ENCODE measurements at regions not wholly inside any gene's neighbourhood (a gene's known extent, or its start where the extent isn't known, plus 50 kb on each side); places are given as distances from the start of the nearest gene placed in this dataset.

DNA sequence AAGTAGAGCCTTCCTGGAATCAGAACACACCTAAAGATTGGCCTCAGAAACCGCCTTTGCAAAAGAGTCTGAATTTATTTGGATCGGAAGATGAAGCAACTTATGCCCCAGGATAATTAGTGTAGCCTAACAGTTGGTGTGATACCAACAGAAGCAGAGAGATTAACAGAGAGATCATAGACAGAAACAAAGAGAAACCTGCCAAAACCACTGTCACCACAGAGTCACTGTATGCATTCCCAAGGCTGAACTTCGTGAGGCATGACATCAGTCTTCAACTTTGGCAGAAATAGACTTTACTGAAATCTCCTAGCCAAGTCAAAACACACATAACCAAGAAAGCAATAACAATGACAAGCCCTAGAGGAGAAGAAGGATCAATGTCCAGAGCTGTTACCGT is 361.8 kb downstream of the ELAVL2 start:
- no peak for DNase-seq

DNA sequence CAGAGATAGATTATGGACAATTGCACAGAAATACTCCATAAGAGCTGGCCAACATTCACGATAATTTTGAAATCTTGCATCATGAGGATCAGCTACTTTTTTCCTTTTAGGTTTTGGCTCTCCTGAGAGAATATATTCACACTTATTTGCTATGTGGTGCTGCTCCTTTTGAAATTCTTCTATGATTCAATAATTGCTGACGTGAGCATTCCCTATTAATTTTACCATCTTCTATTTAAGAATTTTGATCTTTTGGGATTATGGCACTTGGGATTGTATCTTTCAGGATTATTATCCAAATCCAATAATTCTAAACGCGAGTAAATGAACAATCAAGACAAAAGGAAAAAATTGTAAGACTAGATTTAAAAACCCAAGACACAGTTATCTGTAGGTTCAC is 358.8 kb downstream of the ELAVL2 start:
- no peak for DNase-seq

DNA sequence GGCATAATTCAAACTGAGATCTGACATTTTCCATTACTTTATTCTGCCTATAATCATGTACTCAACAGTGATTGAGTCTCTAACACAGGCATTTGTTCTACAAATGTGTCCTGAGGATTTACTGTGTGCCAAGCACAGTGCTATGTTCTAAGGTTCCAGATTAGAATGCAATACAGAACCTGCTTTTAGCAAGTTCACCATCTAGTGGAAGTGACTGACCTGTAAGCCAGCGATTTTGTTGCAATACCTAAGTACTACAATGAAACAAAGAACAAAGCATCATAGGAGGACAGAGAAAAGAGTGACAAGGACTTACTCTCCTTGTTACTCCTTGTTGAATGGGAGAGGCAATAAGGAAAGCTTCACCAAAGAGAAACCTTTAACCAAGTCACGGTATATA is 348.1 kb downstream of the ELAVL2 start:
- no peak for DNase-seq

DNA sequence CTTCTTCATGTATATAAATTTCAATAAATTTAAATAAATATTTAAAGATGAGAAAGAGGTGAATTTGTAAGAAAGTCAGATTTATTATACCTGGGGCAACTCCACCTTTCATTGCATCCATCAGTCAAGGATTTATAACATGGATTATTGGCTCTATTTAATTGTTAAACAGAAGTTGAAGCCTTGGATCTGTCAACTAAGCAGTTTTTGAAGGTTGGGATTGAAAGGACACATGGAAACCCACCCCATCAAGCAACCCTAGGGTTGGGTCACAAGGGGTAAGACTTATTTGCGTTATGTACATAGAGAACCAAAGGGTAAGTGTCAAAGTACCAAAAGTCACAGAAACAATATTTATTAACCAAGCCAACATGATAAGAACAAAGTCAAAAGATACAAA is 342.5 kb downstream of the ELAVL2 start:
- no peak for DNase-seq

DNA sequence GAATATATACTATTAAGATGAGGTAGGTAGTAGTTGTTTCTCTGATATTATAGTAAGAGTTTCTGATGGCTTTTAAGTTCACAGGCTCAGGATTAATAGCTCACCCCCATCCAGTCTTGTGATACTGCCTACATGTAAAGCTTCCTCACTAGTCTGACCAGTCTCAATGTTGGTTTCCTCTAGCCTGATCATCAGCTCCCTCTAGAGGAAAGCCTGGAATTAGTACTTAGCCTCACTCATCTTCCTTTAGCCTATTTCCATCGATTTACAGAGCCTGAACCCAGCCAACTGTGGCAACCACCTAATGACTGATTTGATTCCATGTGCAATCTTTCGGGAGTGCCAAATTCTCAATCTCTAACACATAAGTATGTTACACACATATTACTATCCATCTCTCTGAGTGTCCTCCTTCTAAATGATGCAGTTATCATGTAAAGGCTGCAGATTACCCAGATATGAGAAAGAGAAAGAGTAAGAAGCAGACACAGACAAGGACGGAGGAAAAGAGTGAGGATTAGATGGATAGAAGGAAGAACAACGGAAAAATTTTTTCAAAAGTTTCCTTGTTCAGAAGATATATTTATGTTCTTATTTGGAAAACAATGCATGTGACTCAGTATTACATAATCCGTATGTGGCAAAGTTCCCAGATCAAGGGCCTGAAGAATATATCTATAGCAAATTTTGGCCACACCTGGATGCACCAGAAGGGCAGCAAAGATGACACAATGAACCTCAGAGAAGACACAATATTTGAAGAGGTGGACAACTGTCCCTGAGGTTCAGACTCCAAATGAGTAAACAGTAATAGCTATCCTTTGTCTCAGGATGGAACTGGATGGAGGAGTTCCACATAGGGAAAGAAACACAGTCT is 333.7 kb downstream of the ELAVL2 start:
- DNase-seq = no peak

DNA sequence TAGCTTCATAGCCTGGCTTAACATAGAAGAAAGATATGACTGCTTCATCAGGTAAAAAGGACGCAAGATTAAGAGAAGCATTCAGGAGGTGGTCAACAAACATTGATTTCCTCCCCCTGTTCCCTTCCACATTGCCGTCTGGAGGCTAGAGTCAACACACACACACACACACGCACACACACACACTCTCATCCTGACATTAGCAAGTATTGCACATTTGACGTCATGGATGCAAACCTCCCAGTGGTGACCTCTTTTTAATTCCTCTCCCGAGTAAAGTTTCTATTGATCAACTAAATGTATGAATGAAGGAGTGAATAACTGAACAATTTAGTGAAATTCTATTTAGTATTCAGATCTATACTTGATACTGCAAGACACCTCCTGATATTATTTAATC is 332.8 kb downstream of the ELAVL2 start:
- DNase-seq = no peak

DNA sequence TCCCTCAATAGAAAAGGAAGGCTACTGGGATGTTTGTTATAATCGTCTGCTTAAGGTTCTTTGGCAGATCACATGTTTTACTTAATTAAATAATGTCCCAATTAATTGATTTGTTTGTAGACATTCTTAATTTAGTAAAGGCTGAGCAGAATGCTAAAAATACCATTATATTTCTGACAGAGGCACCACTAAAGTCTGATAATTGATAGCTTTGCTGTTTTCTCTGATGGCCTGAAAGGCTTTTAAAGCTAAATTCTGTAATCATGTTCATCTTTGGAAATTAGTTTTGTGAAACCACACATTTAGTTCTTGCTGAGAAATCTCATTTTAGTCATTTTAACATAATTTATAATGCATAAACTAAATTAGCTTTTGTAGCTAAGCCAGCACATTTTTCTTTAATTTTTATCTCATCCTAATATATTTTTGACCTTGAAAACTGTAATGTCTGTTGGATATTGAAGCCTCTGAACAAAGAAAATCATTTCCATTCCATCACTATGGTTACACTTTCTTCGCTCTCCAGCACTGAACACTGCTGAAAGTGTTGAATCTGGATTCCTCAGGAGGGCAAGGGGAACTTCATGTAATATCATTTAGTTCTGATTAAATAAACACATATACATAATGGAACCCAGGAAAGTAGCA is 329.4 kb downstream of the ELAVL2 start:
- no peak for DNase-seq

DNA sequence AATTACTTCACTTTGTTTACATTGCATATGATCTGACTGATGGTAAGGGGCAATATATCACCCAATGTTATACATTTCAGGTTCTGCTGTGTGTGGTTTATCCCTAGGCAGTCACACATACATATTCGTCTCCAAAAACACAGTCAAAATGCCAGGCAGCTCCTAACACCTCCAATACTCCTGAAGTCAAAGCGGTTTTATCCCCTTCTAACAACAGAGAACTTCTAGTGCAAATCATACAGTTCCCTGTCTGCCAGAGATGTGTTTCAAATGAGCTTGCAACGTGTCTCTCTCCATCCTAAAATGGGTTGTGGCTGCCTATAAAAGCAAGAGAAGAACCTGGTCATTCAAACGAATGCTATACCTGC is 328.9 kb downstream of the ELAVL2 start:
- no peak for DNase-seq

DNA sequence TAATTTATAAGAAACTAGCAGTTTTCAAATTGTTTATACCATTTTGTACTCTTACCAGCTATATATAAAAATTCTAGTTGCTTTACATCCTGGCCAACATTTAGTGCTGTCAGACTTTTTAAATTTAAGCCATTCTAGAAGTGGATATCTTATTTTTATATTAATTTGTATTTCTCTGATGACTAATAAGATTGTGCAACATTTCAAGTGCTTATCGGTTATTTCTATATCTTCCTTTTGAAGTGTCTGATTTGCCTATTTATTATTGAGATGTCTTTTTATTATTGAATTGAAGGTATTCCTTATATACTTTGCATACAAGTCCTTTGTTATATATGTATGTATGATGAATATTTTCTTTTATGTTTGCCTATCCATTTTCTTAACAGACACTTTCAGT is 324.0 kb downstream of the ELAVL2 start:
- no peak for DNase-seq

DNA sequence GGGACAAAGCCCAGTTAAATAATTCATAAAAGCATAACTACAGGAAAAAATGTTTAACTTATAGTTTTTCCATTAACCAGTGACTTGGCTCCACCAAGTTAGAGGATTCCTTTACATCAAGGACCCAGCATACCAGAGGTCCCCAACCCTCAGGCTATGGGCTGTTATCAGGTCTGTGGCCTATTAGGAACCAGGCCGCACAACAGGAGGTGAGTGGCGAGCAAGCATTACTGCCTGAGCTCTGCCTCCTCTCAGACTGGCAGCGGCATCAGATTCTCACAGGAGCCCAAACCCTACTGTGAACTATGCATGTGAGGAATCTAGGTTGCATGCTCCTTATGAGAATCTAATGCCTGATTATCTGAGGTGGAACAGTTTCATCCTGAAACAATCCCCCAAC is 303.1 kb downstream of the ELAVL2 start:
- DNase-seq = no peak

DNA sequence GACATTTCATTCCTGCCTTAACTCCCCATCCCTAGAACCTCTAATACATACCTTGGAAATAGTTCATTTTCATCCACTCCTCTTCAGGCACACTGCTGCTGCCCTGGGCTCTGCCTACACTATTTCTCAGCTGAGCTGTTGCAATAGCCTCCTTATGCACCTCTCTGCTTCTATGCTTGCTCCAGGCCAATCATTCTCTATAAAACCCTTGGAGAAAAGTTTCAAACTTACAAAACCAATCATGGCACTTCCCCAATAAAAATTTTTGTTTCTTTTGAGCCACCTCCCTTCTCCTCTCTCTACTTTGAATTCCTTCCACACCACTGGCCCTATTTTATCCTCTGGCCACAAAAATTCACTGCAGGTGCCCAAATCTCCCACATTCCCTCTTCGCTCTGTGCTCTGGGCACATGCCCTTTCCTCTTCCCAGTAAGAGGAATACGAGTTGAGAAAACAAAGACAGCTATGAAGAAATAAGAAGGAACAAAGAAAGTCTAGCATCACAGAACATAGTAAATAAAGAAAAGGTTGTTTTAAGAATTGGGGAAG is 301.4 kb downstream of the ELAVL2 start:
- no peak for DNase-seq

DNA sequence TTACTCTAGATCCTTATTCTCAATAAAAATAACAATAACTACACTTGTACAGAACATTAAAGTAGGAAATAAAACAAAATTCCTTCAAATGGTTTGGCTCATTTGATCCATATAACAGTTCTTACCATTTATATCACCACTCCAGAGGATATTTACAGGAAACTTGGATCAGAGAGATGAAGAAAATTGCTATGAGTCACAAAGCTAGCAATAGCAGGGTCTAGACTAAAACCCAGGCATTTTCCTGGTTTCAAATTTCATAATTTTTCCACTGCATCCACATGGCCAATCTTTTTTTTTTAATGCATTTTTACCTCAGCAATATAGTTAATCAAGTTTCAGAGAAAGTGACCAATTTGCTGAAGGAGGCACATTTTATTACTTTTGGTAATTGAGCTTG is 299.2 kb downstream of the ELAVL2 start:
- DNase-seq = no peak

DNA sequence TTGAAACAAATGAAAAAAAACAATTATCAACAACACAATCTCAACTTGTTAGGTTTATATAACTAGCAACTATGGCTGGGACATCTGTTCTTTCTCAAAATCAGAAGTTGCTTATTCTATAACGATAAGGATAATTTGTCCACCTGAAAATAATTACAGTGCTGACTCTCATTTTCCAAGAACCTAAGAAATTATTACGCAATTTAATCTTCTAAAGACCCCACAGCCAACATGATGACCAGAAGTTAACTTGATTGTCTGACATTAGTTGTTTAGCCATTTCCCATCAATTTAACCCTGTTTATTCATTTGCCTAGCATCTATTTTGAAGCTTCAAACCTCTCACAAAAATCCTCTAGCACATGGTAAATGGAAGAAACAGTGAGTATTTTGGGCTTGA is 293.8 kb downstream of the ELAVL2 start:
- DNase-seq = no peak

DNA sequence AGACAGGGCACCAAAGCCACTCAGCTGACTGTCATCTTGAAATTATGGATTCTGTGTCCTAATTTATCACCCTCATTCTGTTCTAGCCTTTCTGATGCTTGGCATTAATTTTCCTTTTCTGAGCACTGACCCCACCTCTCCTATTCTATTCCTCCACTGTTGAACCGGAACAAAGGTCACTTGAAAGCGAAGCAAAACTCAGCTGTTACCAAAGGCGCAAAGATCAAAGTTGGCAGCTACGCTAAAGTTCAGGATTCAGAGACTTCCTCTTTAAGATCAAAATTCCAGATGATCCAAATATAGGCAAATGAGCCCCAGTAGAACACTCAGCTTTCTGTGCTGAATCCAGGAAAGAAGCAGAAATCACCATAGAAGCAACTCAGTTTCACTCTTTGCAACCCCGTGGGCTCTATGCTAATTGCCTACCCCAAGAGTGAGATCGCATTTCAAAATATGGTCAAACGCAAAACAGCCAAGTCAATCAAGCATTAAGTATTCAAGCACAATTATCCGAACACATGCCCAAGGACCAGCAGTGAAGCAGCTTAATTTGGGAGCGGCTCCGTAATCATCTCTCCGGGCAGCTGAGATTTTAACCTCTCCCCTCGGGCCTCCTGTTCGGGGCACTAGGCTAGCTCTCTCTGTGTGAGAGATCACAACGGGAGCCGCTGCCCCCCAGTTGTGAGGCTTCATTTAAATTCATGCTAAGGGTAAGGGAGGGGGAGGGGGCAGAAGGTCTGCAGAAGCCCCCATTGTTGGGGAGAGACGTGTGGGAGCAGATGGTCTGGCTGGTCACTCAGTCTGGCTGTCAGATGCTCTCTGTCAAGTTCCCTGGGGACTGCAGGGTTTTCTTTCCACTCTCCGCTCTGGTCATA is 288.6 kb downstream of the ELAVL2 start:
- DNase-seq = no peak

DNA sequence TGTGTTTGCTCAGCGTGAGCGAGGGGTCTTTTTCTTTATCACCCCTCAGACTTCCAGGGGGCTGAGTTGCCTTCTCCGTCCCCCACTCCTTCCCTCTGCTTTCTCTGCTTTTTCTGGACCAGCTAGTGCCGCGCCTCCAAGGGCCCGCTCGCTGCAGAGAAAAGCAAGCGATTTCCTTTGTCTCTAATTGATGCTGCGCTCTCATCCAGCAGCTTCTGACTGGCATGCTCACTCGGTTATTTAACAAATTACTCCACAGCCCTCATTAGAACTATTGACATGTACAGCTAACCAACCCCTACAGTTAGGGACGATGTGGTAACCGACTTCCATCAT is 288.0 kb downstream of the ELAVL2 start:
- no peak for DNase-seq

DNA sequence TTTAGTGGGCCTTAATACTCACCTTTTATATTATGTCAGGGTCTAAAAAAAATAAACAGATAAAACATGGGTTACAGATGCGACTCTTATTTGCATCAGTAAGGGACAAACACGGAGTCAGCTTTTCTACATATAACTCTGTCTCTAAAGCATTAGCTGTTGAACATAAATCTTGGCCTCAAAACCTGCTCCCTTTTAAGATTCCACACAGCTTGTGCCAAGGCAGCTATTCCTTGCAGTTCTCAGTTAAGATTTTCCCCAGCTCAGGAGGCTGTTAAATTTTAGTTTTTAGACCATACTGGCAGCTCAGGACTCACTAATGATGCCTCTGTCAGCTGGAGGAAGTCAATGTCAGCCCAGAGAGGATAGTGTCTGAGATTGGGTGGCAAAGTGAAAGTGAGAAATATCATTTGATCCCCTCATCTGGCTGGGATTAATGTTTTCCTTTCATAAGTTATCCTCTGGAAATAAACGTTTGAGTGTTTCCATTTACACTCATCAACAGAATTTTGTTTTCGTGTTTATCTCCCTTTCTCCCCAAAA is 287.5 kb downstream of the ELAVL2 start:
- DNase-seq = no peak

DNA sequence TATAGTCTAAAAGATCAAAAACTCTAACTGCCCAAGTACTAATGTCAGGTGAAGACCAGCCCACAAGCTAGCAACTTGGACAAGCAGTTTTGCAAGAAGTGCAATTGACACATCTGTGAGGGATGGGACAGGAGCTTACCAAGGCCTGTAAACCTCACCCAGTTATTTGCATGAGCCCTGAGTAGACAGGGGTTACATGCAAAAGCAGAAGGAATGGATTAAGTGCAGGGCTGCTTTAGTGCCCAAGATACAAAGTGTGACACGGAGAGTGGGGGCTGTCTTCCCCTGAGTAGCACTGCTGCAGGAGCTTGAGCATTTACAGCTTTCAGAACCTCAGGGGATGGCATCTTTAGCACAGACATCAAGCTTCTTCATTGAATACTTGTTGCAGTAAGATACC is 286.7 kb downstream of the ELAVL2 start:
- no peak for DNase-seq

DNA sequence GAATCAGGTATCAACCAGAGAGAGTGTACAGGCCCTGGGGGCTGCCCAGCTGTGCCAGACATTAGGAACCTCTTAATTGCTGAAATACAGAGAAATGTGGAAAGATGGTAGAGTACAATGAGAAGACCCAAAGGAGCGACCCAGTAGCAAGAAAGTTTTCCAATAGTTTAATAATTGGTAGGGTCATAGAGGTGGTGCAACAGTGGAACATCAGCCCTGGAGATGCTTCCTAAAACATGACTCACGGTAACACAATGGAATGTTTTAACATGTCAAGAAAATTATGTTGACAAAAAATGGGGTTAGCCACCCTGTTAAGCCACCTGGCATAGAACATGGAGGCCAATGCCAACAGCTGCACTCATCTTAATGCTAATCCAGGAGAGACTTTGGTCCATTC is 284.1 kb downstream of the ELAVL2 start:
- DNase-seq = no peak

DNA sequence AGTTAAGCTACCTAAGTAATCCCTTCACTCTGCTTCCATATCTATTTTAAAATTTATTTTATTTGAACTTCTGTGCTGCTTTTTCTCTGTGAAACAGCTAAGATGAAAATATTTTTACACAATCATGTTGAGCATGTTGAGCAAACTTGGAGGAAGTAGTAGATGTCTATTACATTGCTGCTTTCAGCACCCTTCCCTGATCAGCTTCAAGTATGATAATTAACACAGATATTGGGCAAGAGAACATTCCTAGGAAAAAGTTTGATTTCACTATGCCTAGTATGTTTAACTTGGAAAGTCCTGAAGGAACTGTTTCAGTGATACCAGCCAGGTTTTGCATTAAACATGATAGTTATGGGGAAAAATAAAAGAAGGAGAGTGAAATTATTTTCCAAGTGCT is 283.6 kb downstream of the ELAVL2 start:
- no peak for DNase-seq

DNA sequence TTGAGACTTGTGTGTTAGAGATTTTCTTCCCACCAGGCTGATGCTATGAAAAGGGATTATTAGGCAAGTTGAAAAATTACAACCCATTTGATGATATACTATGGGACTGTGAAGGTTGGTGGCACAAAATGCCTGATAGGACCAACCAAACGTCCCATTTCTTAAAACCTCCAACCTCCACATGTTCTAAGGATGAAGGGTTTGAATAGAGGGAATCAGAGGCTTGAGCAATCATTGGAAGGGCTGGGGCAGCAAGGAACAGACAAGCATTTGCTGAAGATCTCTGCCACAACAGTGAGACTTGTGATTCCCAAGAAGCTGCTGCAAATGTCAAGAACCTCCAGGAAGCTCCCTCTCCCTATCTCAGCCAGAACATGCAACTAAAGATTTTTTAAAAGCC is 283.1 kb downstream of the ELAVL2 start:
- no peak for DNase-seq

DNA sequence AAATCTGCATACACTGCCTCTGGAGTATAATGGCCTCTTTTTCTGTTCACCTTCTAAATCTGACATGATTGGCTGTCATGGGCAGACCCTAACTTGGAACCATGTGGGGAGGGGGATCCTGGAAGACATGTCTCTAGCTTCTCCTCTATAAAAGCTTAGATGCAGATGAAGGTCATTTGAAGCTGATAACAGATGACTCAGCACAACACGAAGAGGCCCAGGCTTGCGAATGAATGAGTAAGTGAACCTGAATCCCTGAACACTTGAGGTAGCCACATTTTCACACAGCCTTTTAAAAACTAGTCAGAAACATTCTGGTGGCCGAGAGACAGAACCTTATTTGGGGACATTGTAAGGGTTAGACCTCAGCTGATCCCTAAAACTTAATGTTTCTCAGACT is 282.6 kb downstream of the ELAVL2 start:
- DNase-seq = no peak

DNA sequence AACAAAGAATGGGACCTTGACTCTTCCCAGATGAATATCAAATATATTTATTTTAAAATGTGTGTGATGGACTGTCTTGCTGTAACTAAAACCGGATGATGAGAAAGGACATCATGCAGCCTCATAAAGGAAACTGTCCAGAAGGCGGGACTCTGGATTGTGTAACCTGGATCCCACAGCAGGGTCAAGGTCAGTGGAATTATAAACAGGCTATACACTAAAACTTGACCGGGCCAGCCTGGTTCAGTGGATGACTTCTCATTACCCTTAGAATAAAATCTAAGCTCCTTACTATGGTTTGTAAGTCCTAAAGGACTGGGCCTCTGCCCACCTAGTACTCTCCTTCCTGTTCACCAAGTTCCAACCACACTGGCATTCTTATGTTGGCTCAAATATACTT is 280.3 kb downstream of the ELAVL2 start:
- no peak for DNase-seq

DNA sequence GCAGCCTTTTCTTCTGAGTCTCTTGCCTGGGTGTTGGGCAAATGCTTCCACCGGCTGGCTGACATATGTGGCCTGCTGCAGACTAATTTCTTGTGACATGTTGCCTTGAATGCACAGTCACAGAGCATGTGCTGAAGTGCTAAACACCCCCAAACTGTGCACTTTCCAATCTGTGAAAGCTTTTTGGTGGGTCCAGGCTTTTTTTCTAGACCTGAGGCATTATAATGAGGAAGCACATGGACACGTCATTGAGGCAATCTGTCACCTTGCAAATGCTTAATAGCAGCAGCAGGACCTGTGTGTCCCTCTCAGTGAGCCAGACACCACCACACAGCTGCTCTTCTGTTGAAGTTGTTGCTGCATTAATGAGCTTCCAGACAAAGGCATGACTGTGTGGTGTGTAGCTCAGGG is 274.7 kb downstream of the ELAVL2 start:
- DNase-seq = no peak

All from DMS79 treated with DMSO at 0.1 percent for 48 hours (cell line).